D341Med (cell line): ENCODE measurements at regions not wholly inside any gene's neighbourhood (a gene's known extent, or its start where the extent isn't known, plus 50 kb on each side); places are given as distances from the start of the nearest gene placed in this dataset.
A peak's percentile ranks its signal among the peaks of the same experiment; 100 is the strongest.
"Not testable (repeated sequence)": the region's sequence is repeated elsewhere in the genome, so short reads cannot be mapped to it uniquely, and the experiment has no call there.

Experiments
- DNase-seq: peaks from one replicate; pipeline ENCODE4 v3.0.0; 2012; ENCODE audit warnings: low spot score

DNA sequence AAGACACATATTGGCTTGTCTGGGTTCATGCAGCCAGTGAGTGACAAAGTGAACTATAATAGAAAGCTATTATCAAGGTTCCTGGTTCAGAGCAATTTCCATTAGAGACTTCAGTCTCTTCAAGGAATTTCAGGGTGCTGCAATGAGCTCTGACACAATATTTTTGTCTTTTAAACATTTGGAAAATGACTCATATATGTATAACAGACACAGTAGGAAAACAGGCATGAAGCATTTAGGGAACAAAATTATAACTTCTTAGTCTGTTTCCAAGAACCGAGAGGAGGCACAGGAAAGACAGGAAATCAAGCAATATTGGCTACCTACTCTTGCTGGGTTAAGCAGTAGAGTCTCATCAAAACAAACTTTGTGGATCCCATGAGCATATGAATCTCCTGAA, 170.4 kb downstream of the PTPRC start:
- DNase-seq, result no peak

DNA sequence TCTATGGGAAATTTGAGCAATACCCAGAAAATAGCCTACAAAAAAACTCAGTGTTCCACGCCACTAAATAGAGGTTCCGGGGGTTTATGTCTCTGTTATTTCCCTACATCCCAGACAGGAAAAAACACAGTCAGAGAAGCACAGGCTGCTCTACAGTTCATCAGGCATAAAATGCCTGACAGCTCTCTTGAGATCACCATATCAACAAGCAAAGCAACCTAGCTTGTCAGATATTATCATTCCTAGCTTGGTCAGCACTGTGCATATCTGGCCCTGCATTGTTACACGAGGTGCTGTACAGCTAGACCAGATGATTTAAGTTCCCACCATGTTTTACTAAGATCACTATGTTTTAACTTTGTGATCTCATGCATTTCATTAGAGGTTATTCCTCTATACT, 172.6 kb downstream of the PTPRC start:
- no peak for DNase-seq

DNA sequence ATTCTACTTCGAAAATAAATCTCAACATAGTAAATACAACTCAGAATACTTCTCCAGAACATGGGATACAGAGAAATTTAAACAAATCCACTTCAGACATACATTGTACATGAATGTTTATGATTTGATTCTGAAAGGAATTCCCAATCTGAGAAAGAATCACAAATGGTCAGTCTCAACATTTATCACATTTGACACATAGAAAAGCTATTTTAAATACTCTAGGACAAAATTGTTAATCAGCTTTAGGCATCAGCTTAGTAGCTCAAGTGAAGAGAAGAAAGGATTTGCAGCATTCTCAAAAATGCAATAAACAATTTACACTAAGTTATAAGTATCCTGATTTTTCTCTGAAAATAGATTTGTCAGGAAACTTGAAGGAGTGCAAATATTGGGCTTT, 184.8 kb downstream of the PTPRC start:
- no peak for DNase-seq

DNA sequence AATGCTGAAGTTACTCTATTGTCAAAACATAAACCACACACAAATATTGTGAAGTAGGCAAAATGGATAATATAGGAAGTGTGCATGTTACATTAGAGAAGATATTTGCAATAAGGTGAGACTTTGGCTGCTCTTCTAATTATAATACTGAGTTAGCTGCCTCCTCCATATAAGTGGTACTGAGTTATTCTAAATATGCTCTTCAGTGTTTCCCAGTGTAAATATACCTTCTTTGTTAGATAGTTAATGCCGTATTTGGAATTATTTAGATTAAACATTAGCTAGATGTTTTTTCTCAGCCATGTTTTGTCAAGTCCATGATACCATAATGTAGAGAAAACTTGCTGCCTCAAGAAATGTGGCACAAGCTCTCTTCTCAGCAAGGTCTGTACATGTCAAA, 186.4 kb downstream of the PTPRC start:
- DNase-seq, result no peak

DNA sequence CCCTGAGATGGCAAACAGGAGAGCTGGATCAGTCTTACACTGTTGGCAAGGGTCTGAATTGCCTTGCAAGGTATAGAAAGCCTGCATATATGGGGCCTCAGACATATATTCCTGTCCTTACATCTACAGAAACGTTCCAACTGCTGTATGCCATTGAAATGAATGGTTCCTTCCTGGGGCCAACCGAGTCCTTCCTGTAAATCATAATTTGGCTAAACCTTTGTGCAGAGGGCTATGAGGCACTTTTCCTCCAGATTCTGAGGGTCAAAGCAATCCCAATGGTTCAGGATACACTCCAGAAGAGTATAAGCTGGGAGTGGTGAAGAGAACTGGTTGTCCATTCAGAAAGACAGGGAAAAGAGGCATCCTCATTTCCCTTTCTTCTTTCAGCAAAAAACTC, 190.5 kb downstream of the PTPRC start:
- DNase-seq, result no peak

DNA sequence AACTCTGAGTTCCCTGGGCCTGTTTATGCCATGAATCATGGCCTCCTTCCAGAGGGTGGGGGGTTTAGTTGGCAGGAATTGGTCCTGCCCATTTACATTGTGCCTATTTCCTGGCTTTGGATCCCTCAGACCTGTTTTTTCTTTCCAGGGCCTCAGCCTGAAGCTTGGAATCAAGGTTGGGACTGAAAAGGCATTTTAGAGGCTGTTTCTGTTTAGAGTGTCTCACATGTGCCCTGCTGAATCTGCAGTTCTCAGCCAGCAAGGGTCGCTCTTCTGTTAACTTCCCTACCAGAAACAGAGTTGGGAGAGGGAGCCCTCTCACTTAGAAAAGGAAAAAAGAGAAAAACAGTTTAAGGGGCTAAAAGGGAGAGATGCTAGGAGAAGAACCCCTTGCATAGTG, 191.1 kb downstream of the PTPRC start:
- DNase-seq, result no peak

DNA sequence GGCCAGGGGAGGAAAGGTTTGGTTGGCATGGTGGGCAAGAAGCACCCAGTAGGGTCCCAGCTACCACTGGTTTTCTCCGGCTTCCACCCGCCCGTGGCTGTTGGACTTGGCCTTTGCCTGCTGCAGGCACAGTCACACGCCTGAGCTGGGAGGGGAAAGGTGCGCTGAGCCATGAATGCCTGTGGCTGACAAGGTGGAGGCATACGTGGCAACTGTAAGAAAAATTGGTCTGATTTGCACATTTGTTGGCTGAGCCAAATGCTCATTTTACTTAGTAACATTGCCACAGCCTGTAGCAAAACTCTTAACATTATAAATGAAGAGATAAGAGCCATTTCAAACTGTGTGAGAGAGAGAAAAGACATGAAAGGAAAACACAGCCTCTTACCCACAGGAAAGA, 191.6 kb downstream of the PTPRC start:
- DNase-seq, result no peak

DNA sequence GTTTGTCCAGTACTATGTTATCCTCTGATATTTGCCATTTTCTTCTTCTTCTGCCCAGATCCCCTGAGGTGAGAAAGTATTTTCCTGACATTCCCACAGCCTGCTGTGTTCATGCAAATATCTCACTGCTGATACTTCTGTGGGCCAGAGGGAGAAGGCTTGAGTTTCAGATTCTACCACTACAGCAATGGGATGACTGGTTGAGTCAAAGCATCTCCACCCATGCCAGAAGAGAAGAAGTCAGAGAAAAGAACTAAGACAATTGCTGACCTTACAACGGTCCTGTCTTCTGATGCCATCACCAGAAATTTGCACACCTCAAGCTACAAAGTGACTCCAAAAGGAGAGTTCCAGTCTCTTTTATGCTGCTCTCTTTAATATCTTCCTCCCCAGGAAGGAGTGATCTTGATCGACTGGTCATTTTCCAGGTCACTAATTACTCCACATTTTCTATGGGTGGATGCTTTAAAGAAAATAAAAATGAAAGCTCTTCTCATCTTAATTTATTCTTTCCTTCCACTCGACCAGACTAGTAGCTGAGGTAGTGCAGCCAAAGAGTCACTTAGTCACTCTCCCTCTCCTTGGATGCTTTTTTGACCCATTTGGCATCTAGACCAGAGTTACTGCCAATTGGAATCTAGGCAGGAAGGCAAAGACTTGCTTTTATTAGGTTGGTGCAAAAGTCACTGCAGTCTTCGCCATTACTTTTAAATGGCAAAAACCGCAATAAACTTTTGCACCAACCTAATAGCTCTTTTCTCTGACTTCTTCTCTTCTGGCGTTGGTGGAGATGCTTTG, 195.1 kb downstream of the PTPRC start:
- no peak for DNase-seq

DNA sequence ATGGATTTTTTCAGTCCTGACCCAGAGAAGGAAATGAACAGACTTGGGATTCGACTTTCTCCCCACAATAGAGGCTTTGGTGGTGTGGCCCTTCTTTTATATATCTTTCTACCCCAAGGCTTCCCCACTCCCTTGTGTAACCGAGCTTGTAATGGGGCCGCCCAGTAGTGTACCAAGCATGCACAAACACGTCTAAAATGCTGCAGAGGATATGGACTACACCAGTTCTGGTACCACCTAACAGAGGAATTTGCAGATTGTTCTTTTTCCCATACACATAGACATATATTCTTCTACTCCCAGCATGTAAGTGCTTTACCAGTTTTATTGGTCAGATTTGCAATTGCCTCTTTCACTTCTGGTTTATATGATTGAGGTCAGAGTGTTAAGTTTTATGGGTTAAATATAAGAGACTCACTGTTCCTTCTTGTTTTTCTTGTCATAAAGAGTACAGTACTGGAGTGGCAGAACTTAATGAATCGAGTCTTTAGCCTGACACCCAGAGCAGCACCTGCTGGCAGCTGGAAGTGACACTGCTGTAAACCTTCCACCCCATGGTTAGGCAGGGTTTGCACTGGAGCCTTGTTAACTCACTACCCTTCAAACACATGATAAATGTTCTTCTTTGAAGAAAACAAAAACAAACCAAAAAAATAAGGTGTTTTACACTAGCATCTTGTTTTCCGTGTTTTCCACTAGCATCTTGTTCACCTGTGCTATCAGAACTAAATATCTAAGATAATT, 198.6 kb downstream of the PTPRC start:
- DNase-seq, result no peak

DNA sequence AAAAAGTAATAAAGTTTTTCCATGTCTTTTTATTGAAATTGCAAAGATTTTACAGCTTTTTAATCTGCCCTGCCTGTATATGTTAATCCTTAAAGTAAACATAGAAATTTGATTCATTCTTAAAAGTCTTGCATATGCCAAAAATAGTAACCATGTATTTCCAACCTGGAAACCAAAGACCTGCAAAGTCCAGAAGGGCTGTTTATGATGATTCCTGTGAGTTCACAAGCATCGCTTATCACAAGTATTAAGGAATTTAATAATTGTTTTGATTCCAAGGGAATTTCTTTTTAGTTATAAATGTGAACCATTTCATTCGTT, 199.1 kb downstream of the PTPRC start:
- DNase-seq, result no peak

DNA sequence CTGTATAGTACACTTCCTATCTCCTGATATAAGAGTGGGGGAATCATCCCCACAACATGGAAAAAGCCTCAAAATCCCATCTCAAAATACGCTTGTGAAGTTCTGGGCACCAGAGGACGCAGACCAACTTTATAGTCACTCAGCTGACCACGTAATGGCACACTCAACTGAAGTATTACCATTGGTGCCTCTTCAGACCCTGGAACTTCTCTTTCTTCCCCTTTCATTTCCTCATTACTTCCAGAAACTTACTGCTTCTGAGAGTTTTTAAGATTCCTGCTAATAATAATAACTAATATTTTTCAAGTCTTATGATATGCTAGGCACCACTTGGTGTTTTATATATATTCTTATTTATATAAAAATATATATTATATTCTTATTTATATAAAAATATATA, 202.6 kb downstream of the PTPRC start:
- DNase-seq, result no peak

DNA sequence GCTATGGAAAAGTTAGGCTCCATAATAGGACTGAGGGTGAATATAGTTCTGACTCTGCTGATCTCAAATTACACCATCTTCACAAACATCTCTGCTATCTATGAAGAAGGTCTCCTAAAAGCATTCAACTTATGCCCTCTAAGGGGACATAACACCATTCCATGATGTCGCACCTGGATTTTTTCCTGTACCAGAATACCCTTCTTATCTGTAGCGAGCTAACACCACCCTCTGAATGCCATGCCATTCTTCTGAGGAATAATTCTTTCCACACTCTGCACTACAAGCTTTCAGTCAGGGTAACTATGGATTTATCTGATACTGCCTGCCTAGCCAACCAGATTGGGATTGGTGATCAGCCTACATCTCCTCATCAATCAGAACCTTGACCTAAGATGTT, 203.8 kb downstream of the PTPRC start:
- DNase-seq, result no peak

DNA sequence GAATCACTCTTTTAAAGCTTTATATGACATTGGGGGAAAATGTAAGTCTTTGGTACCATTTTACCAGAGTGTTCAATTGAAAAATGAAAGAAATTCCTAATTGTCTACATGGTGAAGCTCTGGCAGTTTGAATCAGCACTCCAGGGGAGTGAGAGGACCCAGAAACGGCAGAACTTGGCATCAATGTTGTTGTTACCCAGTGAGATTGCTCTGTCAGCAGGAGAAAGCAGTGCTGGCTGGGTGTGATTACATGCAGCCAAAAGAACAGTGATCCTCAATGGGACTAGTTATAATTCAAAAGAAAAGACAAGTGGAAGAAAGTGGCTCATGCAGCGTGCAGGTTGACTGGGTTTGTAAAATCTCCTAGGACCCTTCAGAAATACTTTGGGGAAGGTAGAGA, 206.4 kb downstream of the PTPRC start:
- DNase-seq, result no peak

DNA sequence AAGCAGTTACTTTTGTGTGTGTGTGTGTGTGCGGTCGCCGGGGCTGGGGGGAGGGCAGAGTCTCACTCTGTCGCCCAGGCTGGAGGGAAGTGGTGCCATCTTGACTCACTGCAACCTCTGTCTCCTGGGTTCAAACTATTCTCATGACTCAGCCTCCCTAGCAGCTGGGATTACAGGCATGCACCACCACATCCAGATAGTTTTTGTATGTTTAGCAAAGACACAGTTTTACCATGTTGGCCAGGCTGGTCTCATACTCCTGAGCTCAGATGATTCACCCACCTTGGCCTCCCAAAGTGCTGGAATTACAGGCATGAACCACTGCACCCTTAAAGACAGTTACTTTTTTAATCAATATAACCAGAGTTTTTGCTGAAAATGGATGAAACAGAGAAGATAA, 207.0 kb downstream of the PTPRC start:
- DNase-seq, result no peak

DNA sequence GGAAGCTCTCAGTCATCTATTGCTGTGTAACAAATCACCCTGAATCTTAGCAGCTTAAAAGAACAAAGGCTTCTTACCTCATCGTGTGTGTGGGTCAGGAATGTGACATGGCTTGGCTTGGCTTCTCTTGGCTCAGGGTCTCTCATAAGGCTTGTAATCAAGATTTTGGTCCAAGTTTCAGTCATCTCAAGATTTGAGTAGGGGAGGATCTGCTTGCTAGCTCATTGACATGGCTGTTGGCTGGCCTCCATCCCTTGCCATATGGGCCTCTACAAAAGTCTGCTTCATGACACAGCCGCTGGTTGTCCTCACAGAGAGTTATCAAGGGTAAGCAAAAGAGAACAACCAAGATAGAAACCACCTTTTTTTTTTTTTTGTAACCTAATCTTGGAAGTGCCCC, 207.7 kb downstream of the PTPRC start:
- DNase-seq, result no peak

DNA sequence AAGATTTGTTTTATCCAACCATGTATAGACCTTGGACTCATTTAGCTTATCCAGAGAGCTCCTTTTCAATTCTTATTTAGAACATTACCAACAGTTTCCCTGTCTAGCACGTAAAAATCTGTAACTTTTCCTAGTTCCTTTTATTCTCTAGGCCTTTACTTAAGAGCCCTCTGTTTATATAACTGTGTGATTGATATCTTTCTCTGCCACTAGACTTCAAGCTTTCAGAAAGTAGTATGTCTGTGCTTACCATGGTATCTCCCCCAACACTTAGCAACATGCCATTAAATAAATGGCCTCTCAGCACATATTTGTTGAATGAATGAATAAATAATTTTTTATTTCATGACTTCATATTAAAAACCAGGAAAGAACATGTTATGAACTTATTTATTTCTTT, 209.4 kb downstream of the PTPRC start:
- no peak for DNase-seq

DNA sequence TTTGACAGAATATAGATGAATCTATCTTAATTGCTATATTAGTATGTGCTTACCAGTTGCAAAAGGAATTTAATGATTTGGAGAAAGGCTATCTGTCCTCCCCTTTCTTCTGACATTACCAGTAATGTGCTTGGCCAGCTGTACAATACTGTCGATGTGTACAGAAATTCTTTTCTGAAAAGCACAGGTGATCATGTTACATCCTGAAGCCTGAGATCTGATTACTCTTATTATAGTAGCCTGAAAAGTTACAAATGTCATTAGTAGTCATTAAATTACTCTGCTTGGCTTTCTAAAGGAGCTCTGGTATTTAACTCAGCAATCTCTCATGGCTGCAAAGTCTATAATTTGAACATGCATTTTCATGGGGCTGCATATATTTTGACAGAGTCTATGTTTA, 209.8 kb downstream of the PTPRC start:
- DNase-seq, result no peak

DNA sequence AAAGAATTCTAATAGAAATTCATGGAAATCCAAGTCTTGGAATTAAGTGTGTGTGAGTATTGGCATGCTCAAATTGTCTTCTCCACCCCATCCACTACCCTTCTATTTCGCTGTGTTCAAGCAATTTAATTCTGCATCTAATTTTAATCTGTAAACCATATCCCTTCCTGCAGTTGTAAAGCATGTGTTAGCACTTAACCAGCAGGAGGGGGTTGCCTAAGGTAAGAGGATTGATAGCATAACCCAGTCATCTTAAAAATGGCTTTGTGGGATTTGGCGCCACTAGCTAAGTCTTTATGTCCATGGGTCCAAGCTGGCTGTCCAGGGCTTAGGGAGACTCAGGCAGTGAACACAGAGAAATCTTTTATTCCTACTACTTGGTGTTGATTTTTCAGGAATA, 210.3 kb downstream of the PTPRC start:
- DNase-seq, result peak; percentile 58

DNA sequence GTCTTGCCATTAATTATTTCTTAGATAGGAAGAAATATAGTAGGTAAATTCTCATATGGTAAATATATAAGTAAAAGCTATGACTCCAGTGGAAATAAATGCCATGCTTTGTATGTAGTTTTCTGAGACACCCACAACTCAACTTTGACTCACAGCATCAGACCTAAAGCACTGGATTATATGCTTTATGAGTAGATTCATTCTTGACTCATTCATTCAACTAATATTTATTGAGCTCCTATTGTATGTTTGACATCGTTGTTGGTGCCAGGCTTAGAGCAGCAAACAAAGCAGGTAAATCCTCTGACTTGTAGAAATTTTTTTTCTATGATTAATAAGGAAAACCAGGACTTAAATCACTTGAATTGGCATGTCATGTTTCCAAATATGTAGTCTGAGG, 211.4 kb downstream of the PTPRC start:
- DNase-seq, result no peak

DNA sequence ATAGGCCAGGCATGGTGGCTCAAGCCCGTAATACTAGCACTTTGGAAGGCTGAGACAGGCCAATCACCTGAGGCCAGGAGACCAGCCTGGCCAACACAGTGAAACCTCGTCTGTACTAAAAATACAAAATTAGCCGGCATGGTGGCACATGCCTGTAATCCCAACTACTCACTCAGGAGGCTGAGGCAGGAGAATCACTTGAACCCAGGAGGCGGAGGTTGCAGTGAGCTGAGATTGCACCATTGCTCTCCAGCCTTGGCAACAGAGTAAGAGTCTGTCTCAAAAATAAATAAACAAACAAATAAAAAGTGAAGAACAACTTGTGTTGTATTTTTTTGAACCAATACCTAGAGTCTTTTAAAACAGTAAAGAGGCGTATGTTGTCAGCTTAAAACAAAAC, 212.1 kb downstream of the PTPRC start:
- not testable (repeated sequence) for DNase-seq

DNA sequence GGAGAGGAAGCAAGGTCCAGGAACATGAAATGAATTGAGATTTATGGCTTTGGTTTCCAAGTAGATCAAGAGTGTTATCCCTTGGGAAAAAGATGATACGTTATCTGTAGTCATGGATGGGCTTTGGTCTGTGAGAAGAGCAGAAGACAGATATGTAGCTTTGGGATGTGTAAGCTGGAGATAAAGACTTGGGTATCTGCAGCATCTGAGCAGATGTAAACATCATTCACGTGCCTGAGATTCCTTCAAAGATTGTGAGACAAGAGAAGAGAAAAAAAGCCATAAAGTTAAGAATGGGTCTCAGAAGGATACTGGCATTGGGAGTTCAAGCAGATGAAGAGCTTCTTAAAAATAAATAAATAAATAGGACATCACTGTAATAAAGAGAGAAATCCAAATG, 217.8 kb downstream of the PTPRC start:
- no peak for DNase-seq

DNA sequence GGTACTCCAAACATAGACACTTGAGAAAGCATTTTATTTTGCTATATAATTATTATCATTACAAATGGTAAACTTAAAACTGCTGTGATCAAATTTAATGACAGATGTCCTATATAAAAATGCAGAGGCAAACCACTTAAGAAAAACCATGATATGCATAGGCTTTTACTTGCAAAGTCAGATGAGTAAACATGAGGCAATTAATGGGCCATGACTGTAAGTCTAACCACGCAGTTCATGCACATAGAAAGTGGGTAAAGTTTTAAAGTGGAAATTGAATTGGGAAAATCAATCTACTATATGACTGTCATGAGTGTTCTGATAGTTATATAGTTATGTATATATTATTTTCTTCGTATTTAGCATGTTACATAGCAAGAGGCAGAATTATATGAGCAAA, 219.2 kb downstream of the PTPRC start:
- no peak for DNase-seq

DNA sequence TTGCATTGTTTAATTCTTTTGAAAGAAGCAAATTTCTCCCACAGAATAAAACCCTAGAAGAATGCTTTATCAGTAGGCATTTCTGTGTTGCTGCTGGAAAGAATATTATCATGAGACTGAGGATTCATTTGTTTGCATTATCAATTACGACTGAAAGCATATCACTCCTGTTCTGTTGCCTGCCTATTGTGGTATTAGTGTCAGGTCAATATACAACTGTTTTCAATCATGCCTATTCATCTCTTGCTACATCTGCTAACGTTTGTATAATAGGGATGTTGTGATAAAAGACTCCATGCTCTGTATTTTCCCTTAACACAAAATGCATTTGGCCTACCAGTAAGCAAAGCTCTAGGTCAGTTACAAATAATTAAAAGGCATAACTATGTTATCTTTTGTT, 221.5 kb downstream of the PTPRC start:
- no peak for DNase-seq

DNA sequence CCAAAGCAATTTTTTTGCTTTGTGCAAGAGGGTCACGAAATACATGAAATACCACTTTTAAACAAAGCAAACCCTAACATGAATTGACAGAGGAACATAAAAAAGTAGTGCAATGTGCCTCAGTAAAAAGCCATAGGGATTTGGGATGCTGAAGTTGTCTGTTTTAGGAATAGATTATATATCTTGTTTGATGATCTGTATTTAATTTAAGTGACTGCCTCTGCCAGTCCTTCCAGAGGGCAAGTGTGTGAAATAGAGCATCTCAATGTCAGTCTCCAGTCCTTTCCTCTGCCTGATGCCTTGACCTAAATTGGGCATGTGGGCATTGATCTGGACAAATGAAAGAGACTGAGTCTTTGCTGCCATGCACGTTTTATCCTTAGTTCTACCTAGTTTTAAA, 222.8 kb downstream of the PTPRC start:
- DNase-seq, result no peak
